T-cell (primary cell): ENCODE measurements at regions not wholly inside any gene's neighbourhood (a gene's known extent, or its start where the extent isn't known, plus 50 kb on each side); places are given as distances from the start of the nearest gene placed in this dataset.

Experiments used
- ATAC-seq, 4 experiments: fragments of 200-7000 bp in 3 of 4; fragments of 150-1000 bp in 1 of 4; cut with Tn5 transposase; replicated peaks in 1 of 4; 1 replicate in 3 of 4; 2 replicates in 1 of 4; pipeline ENCODE4 v1.10.0; 2021; ENCODE audit warnings: moderate library complexity in 3 of 4, mild to moderate bottlenecking in 2 of 4, moderate number of reproducible peaks in 1 of 4
- CTCF ChIA-PET, 2 donors: fragments of 300-600 bp; sonication (Branson Sonifier 250); formaldehyde crosslinking; loops; one replicate each; lab custom pipeline; 2022; ENCODE audit warnings: antibody characterized with exemption in 2 of 2; lab: Charles Lee
- POLR2A ChIA-PET, 2 donors: fragments of 300-600 bp; sonication (Branson Sonifier 250); formaldehyde crosslinking; loops; one replicate each; lab custom pipeline; 2022; ENCODE audit warnings: antibody characterized with exemption in 2 of 2; lab: Charles Lee
- DNase-seq, 35 experiments: peaks; one replicate each; pipeline versions ENCODE4 v3.0.0 to v3.0.0-alpha.2; 2013 to 2023
- H3K27ac ChIP-seq: one replicate; pipeline ENCODE4 v1.5.1; 2013; ENCODE audit warnings: low read length
- H3K27me3 ChIP-seq, 2 experiments: replicated peaks in 1 of 2; 1 replicate in 1 of 2; 2 replicates in 1 of 2; pipeline versions ENCODE4 v1.6.1 to v1.7.0; 2013; ENCODE audit warnings: low read length in 1 of 2, mixed read lengths in 1 of 2; ENCODE audit not compliant: control insufficient read depth in 2 of 2, insufficient read depth in 2 of 2; ENCODE audit errors: extremely low read depth in 1 of 2
- H3K36me3 ChIP-seq, 2 donors: 1 replicate in 1 of 2; 2 replicates in 1 of 2; pipeline versions ENCODE4 v1.6.1 to v1.7.0; 2013; ENCODE audit warnings: low read length in 1 of 2; ENCODE audit not compliant: control insufficient read depth in 2 of 2, insufficient read depth in 1 of 2; ENCODE audit errors: extremely low read depth in 1 of 2
- H3K4me1 ChIP-seq, 2 experiments: 1 replicate in 1 of 2; 2 replicates in 1 of 2; pipeline versions ENCODE4 v1.6.1 to v1.7.0; 2013; ENCODE audit warnings: low read length in 2 of 2, mixed read lengths in 1 of 2; ENCODE audit not compliant: insufficient read depth in 2 of 2, control insufficient read depth in 1 of 2; ENCODE audit errors: extremely low read depth in 1 of 2
- H3K4me3 ChIP-seq, 2 donors: 1 replicate in 1 of 2; 2 replicates in 1 of 2; pipeline versions ENCODE4 v1.5.1 to v1.7.0; 2013; ENCODE audit warnings: mild to moderate bottlenecking in 2 of 2, low read length in 1 of 2, moderate library complexity in 1 of 2; ENCODE audit not compliant: control insufficient read depth in 1 of 2; ENCODE audit errors: extremely low read depth in 1 of 2
- H3K9me3 ChIP-seq: 2 replicates; pipeline ENCODE4 v1.7.0; 2013
- H3K27ac Mint-ChIP-seq, 2 donors: one replicate each; pipeline ENCODE4 v1.8.0; 2020 to 2021; ENCODE audit warnings: mild to moderate bottlenecking in 2 of 2, mixed read lengths in 2 of 2
- H3K27me3 Mint-ChIP-seq, 2 donors: one replicate each; pipeline ENCODE4 v1.8.0; 2021 to 2022; ENCODE audit warnings: mixed read lengths in 2 of 2
- H3K36me3 Mint-ChIP-seq: one replicate; pipeline ENCODE4 v1.8.0; 2021; ENCODE audit warnings: mixed read lengths
- H3K4me1 Mint-ChIP-seq, 3 donors: one replicate each; pipeline ENCODE4 v1.8.0; 2020 to 2022; ENCODE audit warnings: mixed read lengths in 3 of 3, mild to moderate bottlenecking in 1 of 3
- H3K4me3 Mint-ChIP-seq, 3 donors: one replicate each; pipeline ENCODE4 v1.8.0; 2020 to 2022; ENCODE audit warnings: mild to moderate bottlenecking in 3 of 3, mixed read lengths in 3 of 3, moderate library complexity in 3 of 3
- H3K9me3 Mint-ChIP-seq, 3 donors: one replicate each; pipeline ENCODE4 v1.8.0; 2020 to 2022; ENCODE audit warnings: mixed read lengths in 3 of 3
- WGBS: methylation state at CpG from one replicate; pipeline ENCODE4 v1.1.5; 2013; ENCODE audit warnings: missing lambda C conversion rate; ENCODE audit not compliant: insufficient coverage; 5-methylcytosine and 5-hydroxymethylcytosine counted together

DNA sequence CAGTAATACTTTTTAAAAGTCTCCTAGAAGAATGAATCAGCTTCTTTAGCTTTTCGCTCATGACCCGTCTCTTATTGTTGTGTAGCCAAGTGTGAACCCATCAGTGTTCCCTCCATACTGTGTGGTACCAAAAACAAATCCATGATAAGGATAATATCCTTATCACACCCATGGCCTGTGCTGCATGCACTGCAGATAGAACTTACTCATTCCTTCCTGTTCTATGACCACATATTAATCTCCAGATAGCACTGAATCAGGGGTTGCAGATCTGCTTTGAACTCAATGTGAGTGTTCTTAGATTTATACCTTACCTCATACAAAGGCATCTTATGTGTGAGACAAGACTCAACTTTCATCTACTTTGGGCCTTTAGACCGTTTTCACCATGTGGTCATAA is 373.4 kb downstream of the JRKL start:
- POLR2A ChIA-PET: interaction anchor here in 1 of 2 donors (0.6 kb wide), 2 partner anchors 18 to 1786 kb away, joined by 3 read pairs; no protein-coding TSS in a partner anchor
- Histone ChIP-seq H3K27ac (no peak overlapping the region), H3K9me3 (no peaks in the 10 kb centered on the region), H3K4me3 (no peak overlapping the region), H3K36me3 (no peaks in the 10 kb centered on the region), H3K4me1 (no peaks in the 10 kb centered on the region), H3K27me3 (no peaks in the 10 kb centered on the region)
- peaks cover 5 to 13% (median 12%) of the 10 kb centered on the region in 3 donors for H3K9me3 Mint-ChIP-seq
- no peak for ATAC-seq
- H3K36me3 Mint-ChIP-seq: no peaks in the 10 kb centered on the region
- DNase-seq: no peak
- no peaks in the 10 kb centered on the region for H3K4me1 Mint-ChIP-seq
- 83% methylated on average over 1 of the region's 3 CpGs for WGBS
- H3K4me3 Mint-ChIP-seq: no peak overlapping the region
- no peak overlapping the region for H3K27ac Mint-ChIP-seq
- no peaks in the 10 kb centered on the region for H3K27me3 Mint-ChIP-seq
- CTCF ChIA-PET: no interaction called here

DNA sequence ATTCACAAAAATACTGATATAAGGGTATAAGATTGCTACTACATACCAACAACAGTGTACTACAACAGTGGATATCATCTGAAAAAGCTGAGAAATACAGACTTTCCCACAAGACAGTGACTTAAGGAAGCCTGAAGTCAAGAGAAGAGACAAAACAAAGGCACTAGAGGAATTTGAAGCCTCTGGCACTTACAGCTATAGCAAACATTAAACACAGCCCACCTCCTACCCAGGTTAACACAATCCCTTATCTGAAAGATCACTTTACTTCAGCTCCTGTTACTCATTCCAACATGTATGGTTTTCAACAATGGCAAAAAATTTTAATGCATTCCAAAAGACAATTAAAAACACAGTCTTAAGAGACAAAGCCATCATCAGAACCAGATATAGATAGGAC is 388.5 kb downstream of the JRKL start:
- no peak overlapping the region for H3K27ac ChIP-seq
- H3K27ac Mint-ChIP-seq: no peak overlapping the region
- no peaks in the 10 kb centered on the region for H3K36me3 Mint-ChIP-seq
- no peak overlapping the region for H3K4me3 Mint-ChIP-seq
- no peaks in the 10 kb centered on the region for H3K4me1 Mint-ChIP-seq
- H3K27me3 ChIP-seq: no peaks in the 10 kb centered on the region
- ChIA-PET CTCF (no interaction called here), POLR2A (no interaction called here)
- DNase-seq (no peak), ATAC-seq (no peak)
- no peaks in the 10 kb centered on the region for H3K4me1 ChIP-seq
- H3K9me3 Mint-ChIP-seq: no peaks in the 10 kb centered on the region
- H3K36me3 ChIP-seq: no peaks in the 10 kb centered on the region
- H3K9me3 ChIP-seq: no peaks in the 10 kb centered on the region
- no peak overlapping the region for H3K4me3 ChIP-seq
- H3K27me3 Mint-ChIP-seq: no peaks in the 10 kb centered on the region

DNA sequence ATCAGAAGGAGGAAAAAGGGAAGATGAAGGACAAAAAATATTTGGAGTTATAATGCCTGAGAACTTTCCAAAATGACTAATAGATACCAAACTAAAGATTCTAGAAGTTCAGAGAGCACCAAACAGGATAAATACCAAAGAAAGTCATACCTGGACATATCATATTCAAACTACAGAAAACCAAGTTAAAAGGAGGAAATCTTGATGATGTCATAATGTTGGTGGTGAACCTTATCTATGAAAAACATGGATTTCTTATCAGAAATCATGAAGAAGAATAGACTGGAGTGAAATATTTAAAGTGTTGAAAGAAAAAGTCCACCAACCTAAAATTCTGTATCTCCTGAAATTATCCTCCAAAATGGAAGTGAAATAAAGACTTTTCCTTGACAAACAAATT is 389.2 kb downstream of the JRKL start:
- POLR2A ChIA-PET: no interaction called here

DNA sequence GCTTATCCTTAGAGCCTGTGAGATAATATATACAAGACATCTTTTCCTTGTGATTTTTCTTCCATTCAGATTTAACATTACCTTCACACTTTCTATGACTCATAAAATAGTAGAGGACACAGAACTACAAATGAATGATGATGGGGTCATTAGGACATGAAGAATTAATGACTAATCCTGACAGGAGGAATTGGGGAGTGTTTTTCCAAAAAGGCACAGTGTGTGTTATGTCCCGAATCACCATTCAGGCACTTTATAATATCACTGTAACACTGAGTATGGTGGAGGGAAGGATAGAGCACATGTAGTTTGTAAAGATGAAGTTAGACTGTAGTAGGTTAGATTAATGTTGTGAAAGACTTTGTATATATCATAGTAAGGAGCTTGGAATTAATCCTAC is 391.3 kb downstream of the JRKL start:
- no CpG with 5 or more reads among the region's 1 CpG for WGBS
- no peak for DNase-seq
- Mint-ChIP-seq H3K27me3 (no peaks in the 10 kb centered on the region), H3K27ac (no peak overlapping the region), H3K9me3 (peaks cover 0 to 3% (median 0%) of the 10 kb centered on the region in 3 donors), H3K4me3 (no peak overlapping the region), H3K4me1 (no peaks in the 10 kb centered on the region), H3K36me3 (no peaks in the 10 kb centered on the region)
- no peak overlapping the region for H3K27ac ChIP-seq
- ChIA-PET CTCF (interaction anchor here in 1 of 2 donors (0.6 kb wide), 1 partner anchor 25 kb away, joined by 3 read pairs; no protein-coding TSS in a partner anchor), POLR2A (no interaction called here)
- no peaks in the 10 kb centered on the region for H3K36me3 ChIP-seq
- no peaks in the 10 kb centered on the region for H3K27me3 ChIP-seq
- H3K4me1 ChIP-seq: no peaks in the 10 kb centered on the region
- no peak overlapping the region for H3K4me3 ChIP-seq
- ATAC-seq: no peak
- no peaks in the 10 kb centered on the region for H3K9me3 ChIP-seq

More for the DNA sequence above, 389.2 kb downstream of the JRKL start:
- H3K27ac Mint-ChIP-seq: no peak overlapping the region
- Histone ChIP-seq H3K9me3 (no peaks in the 10 kb centered on the region), H3K27me3 (no peaks in the 10 kb centered on the region), H3K36me3 (no peaks in the 10 kb centered on the region), H3K27ac (no peak overlapping the region), H3K4me1 (no peaks in the 10 kb centered on the region), H3K4me3 (no peak overlapping the region)
- no peak overlapping the region for H3K4me3 Mint-ChIP-seq
- DNase-seq (no peak), ATAC-seq (no peak)
- CTCF ChIA-PET: no interaction called here
- H3K4me1 Mint-ChIP-seq: no peaks in the 10 kb centered on the region
- H3K9me3 Mint-ChIP-seq: no peaks in the 10 kb centered on the region
- no peaks in the 10 kb centered on the region for H3K27me3 Mint-ChIP-seq
- no peaks in the 10 kb centered on the region for H3K36me3 Mint-ChIP-seq

DNA sequence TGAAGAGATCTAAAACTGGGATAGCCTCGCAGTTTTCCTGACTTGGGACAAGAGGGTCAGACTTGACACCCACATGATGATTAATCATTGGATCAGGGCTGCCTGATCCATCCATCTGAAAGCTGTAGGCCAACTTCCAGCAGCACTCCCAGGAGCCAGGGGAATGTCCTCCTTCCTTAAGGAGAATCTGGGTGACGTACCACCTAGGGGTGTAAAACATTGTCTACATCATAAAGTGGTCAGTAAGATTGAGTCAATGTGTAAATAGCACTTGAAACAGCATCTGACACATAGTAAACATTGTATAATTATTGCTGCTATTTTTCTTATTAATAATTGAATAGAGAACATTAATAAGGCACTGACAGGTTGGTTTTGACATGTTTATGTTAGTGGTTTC is 392.8 kb downstream of the JRKL start:
- Mint-ChIP-seq H3K9me3 (peaks cover 0 to 3% (median 0%) of the 10 kb centered on the region in 3 donors), H3K4me1 (no peaks in the 10 kb centered on the region), H3K27me3 (no peaks in the 10 kb centered on the region), H3K4me3 (no peak overlapping the region), H3K27ac (no peak overlapping the region), H3K36me3 (no peaks in the 10 kb centered on the region)
- Histone ChIP-seq H3K36me3 (no peaks in the 10 kb centered on the region), H3K4me1 (no peaks in the 10 kb centered on the region), H3K27ac (no peak overlapping the region), H3K9me3 (no peaks in the 10 kb centered on the region), H3K27me3 (no peaks in the 10 kb centered on the region), H3K4me3 (no peak overlapping the region)
- ChIA-PET CTCF (no interaction called here), POLR2A (no interaction called here)
- WGBS: 63% methylated on average over 1 of the region's 2 CpGs
- DNase-seq (no peak), ATAC-seq (no peak)

DNA sequence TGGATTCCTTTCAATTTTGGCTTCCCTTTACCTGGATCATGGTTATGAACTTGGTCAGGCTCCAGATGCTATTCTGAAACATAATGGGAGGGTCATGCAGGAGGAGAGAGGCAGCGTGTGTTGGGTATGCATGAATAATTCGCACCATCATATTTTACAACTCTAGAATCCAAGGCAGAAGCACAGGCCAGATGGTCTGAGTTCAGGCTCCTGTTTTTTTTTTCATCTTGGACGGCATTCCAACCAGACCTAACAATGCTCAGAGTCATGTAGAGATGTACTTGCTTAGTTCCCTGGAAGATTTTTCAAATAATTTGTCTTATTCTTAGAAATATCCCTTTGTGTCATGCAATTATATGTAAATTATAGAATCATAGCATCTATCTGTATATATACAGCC is 393.5 kb downstream of the JRKL start:
- Histone ChIP-seq H3K27me3 (no peaks in the 10 kb centered on the region), H3K4me3 (no peak overlapping the region), H3K36me3 (no peaks in the 10 kb centered on the region), H3K9me3 (no peaks in the 10 kb centered on the region), H3K4me1 (no peaks in the 10 kb centered on the region), H3K27ac (no peak overlapping the region)
- ATAC-seq (no peak), DNase-seq (no peak)
- H3K9me3 Mint-ChIP-seq: peaks cover under 1 to 3% (median 1%) of the 10 kb centered on the region in 3 donors
- no peak overlapping the region for H3K27ac Mint-ChIP-seq
- no CpG with 5 or more reads among the region's 3 CpGs for WGBS
- H3K36me3 Mint-ChIP-seq: no peaks in the 10 kb centered on the region
- no peak overlapping the region for H3K4me3 Mint-ChIP-seq
- no peaks in the 10 kb centered on the region for H3K4me1 Mint-ChIP-seq
- CTCF ChIA-PET: no interaction called here
- POLR2A ChIA-PET: no interaction called here
- no peaks in the 10 kb centered on the region for H3K27me3 Mint-ChIP-seq

DNA sequence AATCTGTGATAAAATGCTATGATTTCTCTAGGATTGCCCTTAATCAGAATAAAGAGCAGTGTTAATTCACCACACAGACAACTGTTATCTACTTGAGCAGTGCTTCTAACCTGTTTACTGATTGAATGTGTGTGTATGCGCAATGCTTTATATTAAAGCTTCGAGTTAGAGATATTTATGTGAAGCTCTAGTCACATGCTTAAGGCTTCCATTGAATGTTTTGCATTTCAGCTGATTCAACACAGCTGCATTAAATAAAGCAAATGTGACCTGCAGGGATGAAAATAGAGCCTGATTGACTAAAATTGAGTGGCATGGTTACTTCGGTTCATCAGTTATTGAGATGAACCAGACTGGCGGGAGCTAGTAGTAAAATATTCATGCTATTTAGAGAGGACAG is 395.3 kb downstream of the JRKL start:
- Histone ChIP-seq H3K36me3 (no peaks in the 10 kb centered on the region), H3K27ac (no peak overlapping the region), H3K4me1 (no peaks in the 10 kb centered on the region), H3K27me3 (no peaks in the 10 kb centered on the region), H3K9me3 (no peaks in the 10 kb centered on the region), H3K4me3 (no peak overlapping the region)
- CTCF ChIA-PET: no interaction called here
- Mint-ChIP-seq H3K9me3 (peaks cover 8 to 9% (median 9%) of the 10 kb centered on the region in 3 donors), H3K4me1 (no peaks in the 10 kb centered on the region), H3K4me3 (no peak overlapping the region), H3K27me3 (no peaks in the 10 kb centered on the region), H3K27ac (no peak overlapping the region), H3K36me3 (no peaks in the 10 kb centered on the region)
- WGBS: 50% methylated on average over 2 of the region's 4 CpGs
- no peak for ATAC-seq
- POLR2A ChIA-PET: no interaction called here
- DNase-seq: no peak
